PC-3 (cell line): ENCODE measurements at regions not wholly inside any gene's neighbourhood (a gene's known extent, or its start where the extent isn't known, plus 50 kb on each side); places are given as distances from the start of the nearest gene placed in this dataset.

Experiments
- EZH2 ChIP-seq: fragments of 300-600 bp; sonication (generic); IDR thresholded peaks from one replicate; pipeline ENCODE4 v1.6.1; 2017; ENCODE audit warnings: antibody characterized with exemption, mild to moderate bottlenecking, low read length; ENCODE audit not compliant: unreplicated experiment
- EZH2phosphoT487 ChIP-seq: fragments of 300-600 bp; sonication (generic); IDR thresholded peaks from 2 replicates; pipeline ENCODE4 v1.6.1; 2018; ENCODE audit warnings: mild to moderate bottlenecking, antibody characterized with exemption, low read length, borderline replicate concordance
- TF ChIP-seq, protein P1 (sequence below): fragments of 300-600 bp; sonication (generic); conservative IDR thresholded peaks from 2 replicates; pipeline ENCODE4 v1.5.1; 2017; ENCODE audit warnings: antibody characterized with exemption, low read depth, mild to moderate bottlenecking, low read length

DNA sequence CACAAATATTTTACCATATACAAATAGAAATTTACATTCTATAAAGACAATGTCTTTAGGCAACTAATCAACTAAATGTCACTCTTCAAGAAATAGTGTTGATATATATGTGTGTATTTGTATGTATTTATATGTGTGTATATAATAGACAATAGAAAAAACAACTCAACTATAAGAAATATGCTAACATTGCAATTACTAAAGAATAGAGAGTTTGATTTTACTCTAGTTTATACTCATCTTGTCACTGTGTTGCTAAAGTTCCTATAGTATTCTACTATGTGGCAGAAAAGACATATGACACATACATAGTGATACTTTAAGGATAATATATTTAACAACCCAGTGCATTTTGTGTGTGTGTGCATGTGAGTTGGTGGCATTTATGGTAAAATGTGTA, 1728.3 kb downstream of the PLA2G4A start:
- TF ChIP-seq, protein P1, sequence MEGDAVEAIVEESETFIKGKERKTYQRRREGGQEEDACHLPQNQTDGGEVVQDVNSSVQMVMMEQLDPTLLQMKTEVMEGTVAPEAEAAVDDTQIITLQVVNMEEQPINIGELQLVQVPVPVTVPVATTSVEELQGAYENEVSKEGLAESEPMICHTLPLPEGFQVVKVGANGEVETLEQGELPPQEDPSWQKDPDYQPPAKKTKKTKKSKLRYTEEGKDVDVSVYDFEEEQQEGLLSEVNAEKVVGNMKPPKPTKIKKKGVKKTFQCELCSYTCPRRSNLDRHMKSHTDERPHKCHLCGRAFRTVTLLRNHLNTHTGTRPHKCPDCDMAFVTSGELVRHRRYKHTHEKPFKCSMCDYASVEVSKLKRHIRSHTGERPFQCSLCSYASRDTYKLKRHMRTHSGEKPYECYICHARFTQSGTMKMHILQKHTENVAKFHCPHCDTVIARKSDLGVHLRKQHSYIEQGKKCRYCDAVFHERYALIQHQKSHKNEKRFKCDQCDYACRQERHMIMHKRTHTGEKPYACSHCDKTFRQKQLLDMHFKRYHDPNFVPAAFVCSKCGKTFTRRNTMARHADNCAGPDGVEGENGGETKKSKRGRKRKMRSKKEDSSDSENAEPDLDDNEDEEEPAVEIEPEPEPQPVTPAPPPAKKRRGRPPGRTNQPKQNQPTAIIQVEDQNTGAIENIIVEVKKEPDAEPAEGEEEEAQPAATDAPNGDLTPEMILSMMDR: no peak
- TF ChIP-seq EZH2phosphoT487: no peak
- no peak for TF ChIP-seq EZH2
